ENCODE measurements at regions not wholly inside any gene's neighbourhood (a gene's known extent, or its start where the extent isn't known, plus 50 kb on each side); places are given as distances from the start of the nearest gene placed in this dataset.

GRCh38 chr13:44304433-44304725, 69.2 kb upstream of the SERP2 start:
- no peak for FAIRE-seq

GRCh38 chr13:44305286-44305685, 68.3 kb upstream of the SERP2 start:
- CTCF ChIA-PET = interaction anchor here (1.2 kb wide), 1 partner anchor 48 kb away, joined by 3 read pairs; no protein-coding TSS in a partner anchor

More at GRCh38 chr13:44304433-44304725, 69.2 kb upstream of the SERP2 start:
- DNase-seq (ENCODE audit: low read depth, low spot score) (no peak), ATAC-seq (no peak)
- ChIA-PET SMC1A (ENCODE audit: uncharacterized antibody, unreplicated experiment) (no interaction called here), RAD21 (ENCODE audit: unreplicated experiment) (no interaction called here), CTCF (no interaction called here), POLR2A (no interaction called here)
- no peaks in the 10 kb centered on the region for H3K36me3 ChIP-seq (ENCODE audit: control insufficient read depth in 2 of 2, insufficient read depth in 2 of 2, low read length in 1 of 2)
- H3K4me3 ChIP-seq = no peak overlapping the region
- H3K9me3 ChIP-seq (replicated peaks; ENCODE audit: control insufficient read depth, insufficient read depth, low read length) = no peaks in the 10 kb centered on the region
- no peak overlapping the region for H3K4me2 ChIP-seq (ENCODE audit: control insufficient read depth, insufficient read depth)
- no peaks in the 10 kb centered on the region for H3K27me3 ChIP-seq (replicated peaks in 1 of 2; ENCODE audit: control insufficient read depth in 2 of 2, insufficient read depth in 2 of 2, low read length in 1 of 2)
- no peak overlapping the region for H3K27ac ChIP-seq (ENCODE audit: control insufficient read depth, insufficient read depth)
- no peak for TF ChIP-seq MYB (IDR thresholded peaks at IDR 0.05; ENCODE audit: borderline replicate concordance, low read depth, low read length)
- in situ Hi-C loops (cut with MboI) (no loop called here), intact Hi-C loops (cut with micrococcal nuclease; ENCODE audit: unreplicated experiment) (no loop called here)
- H2AFZ ChIP-seq (ENCODE audit: control insufficient read depth, low read depth, low read length) = no peak overlapping the region
- BruUV-seq (replicated peaks) = no TSS peak
- H4K20me1 ChIP-seq (ENCODE audit: control insufficient read depth, insufficient read depth) = no peaks in the 10 kb centered on the region
- WGBS (ENCODE audit: insufficient coverage, insufficient replicate concordance, low lambda C conversion rate, missing lambda C conversion rate) = 11% methylated on average over 4 of the region's 4 CpGs
- H3K4me1 ChIP-seq (ENCODE audit: control insufficient read depth, insufficient read depth, low read length) = peaks cover 15% of the 10 kb centered on the region
- no peak overlapping the region for H3K9ac ChIP-seq (ENCODE audit: control insufficient read depth, insufficient read depth, low read length)
- no peaks in the 10 kb centered on the region for H3K79me2 ChIP-seq (ENCODE audit: control insufficient read depth, insufficient read depth, low read length)

More at GRCh38 chr13:44305286-44305685, 68.3 kb upstream of the SERP2 start:
- BruUV-seq (replicated peaks) = no TSS peak
- no peak overlapping the region for H3K4me3 ChIP-seq
- H3K4me1 ChIP-seq (ENCODE audit: control insufficient read depth, insufficient read depth, low read length) = peaks cover 15% of the 10 kb centered on the region
- H3K9ac ChIP-seq (ENCODE audit: control insufficient read depth, insufficient read depth, low read length) = no peak overlapping the region
- FAIRE-seq (no peak), DNase-seq (ENCODE audit: low read depth, low spot score) (no peak), ATAC-seq (no peak)
- SMC1A ChIA-PET (ENCODE audit: uncharacterized antibody, unreplicated experiment) = no interaction called here
- intact Hi-C loops (cut with micrococcal nuclease; ENCODE audit: unreplicated experiment) = no loop called here
- POLR2A ChIA-PET = interaction anchor here (0.6 kb wide), 1 partner anchor 1092 kb away, joined by 3 read pairs; no protein-coding TSS in a partner anchor
- RAD21 ChIA-PET (ENCODE audit: unreplicated experiment) = no interaction called here
- H3K27ac ChIP-seq (ENCODE audit: control insufficient read depth, insufficient read depth) = no peak overlapping the region
- in situ Hi-C loops (cut with MboI) = no loop called here
- H3K27me3 ChIP-seq (replicated peaks in 1 of 2; ENCODE audit: control insufficient read depth in 2 of 2, insufficient read depth in 2 of 2, low read length in 1 of 2) = no peaks in the 10 kb centered on the region
- no peak overlapping the region for H2AFZ ChIP-seq (ENCODE audit: control insufficient read depth, low read depth, low read length)
- no peak for TF ChIP-seq WRNIP1 (IDR thresholded peaks at IDR 0.05; ENCODE audit: borderline replicate concordance, low read depth, low read length)
- TF ChIP-seq RCOR1 (conservative IDR thresholded peaks at IDR 0.05; ENCODE audit: low read depth, low read length) = no peak
- TF ChIP-seq NR2F1 (conservative IDR thresholded peaks at IDR 0.05) = no peak
- no peak for TF ChIP-seq TBL1XR1 (IDR thresholded peaks at IDR 0.05; ENCODE audit: low read depth, low read length)
- H3K79me2 ChIP-seq (ENCODE audit: control insufficient read depth, insufficient read depth, low read length) = no peaks in the 10 kb centered on the region
- H3K36me3 ChIP-seq (ENCODE audit: control insufficient read depth in 2 of 2, insufficient read depth in 2 of 2, low read length in 1 of 2) = no peaks in the 10 kb centered on the region
- H4K20me1 ChIP-seq (ENCODE audit: control insufficient read depth, insufficient read depth) = no peaks in the 10 kb centered on the region
- no peak overlapping the region for H3K4me2 ChIP-seq (ENCODE audit: control insufficient read depth, insufficient read depth)
- no peaks in the 10 kb centered on the region for H3K9me3 ChIP-seq (replicated peaks; ENCODE audit: control insufficient read depth, insufficient read depth, low read length)
- 96% methylated on average over 2 of the region's 2 CpGs for WGBS (ENCODE audit: insufficient coverage, insufficient replicate concordance, low lambda C conversion rate, missing lambda C conversion rate)

All from GM12878 (cell line).